Left ventricle myocardium superior (tissue), 1 donor: ENCODE measurements at regions not wholly inside any gene's neighbourhood (a gene's known extent, or its start where the extent isn't known, plus 50 kb on each side); places are given as distances from the start of the nearest gene placed in this dataset.
"Not testable (repeated sequence)": the region's sequence is repeated elsewhere in the genome, so short reads cannot be mapped to it uniquely, and the experiment has no call there.

Experiments
- ATAC-seq: fragments of 200-7000 bp; cut with Tn5 transposase; one replicate; pipeline ENCODE4 v1.9.1; 2020; ENCODE audit warnings: mild to moderate bottlenecking, moderate library complexity
- DNase-seq: peaks from one replicate; pipeline ENCODE4 v3.0.0-alpha.2; 2020
- intact Hi-C: fragments of 100-400 bp; cut with micrococcal nuclease; formaldehyde crosslinking; loops from one replicate; pipeline ENCODE4 v1.11.0; 2022
- donor health status: DM: no; HTN: yes; CAD: no; lungs with severe emphysema.

- ATAC-seq, result no peak
- intact Hi-C loops, result no loop called here
- no peak for DNase-seq
These were observed 248.0 kb upstream of the ADAMTS3 start for GRCh38 chr4:72817012-72817411.

GRCh38 chr4:72814241-72814640, 245.2 kb upstream of the ADAMTS3 start:
- no peak for ATAC-seq
- intact Hi-C loops, result no loop called here
- DNase-seq, result no peak

GRCh38 chr4:72809208-72809607, 240.2 kb upstream of the ADAMTS3 start:
- DNase-seq, result no peak
- ATAC-seq, result no peak
- intact Hi-C loops, result no loop called here

- no peak for ATAC-seq
- no peak for DNase-seq
- intact Hi-C loops, result no loop called here
These were observed 236.3 kb upstream of the ADAMTS3 start for GRCh38 chr4:72805284-72805683.

- DNase-seq (no peak), ATAC-seq (no peak)
- intact Hi-C loops, result no loop called here
These were observed 228.5 kb upstream of the ADAMTS3 start for GRCh38 chr4:72797486-72797885.

- intact Hi-C loops, result no loop called here
These were observed 222.0 kb upstream of the ADAMTS3 start for GRCh38 chr4:72791054-72791453.

GRCh38 chr4:72786401-72786990, 217.5 kb upstream of the ADAMTS3 start:
- DNase-seq (no peak), ATAC-seq (no peak)
- intact Hi-C loops, result no loop called here

More at GRCh38 chr4:72791054-72791453, 222.0 kb upstream of the ADAMTS3 start:
- ATAC-seq, result no peak
- DNase-seq, result no peak

- DNase-seq (no peak), ATAC-seq (no peak)
- intact Hi-C loops, result no loop called here
These were observed 210.2 kb upstream of the ADAMTS3 start for GRCh38 chr4:72779241-72779640.

- intact Hi-C loops, result no loop called here
- DNase-seq, result no peak
These were observed 208.4 kb upstream of the ADAMTS3 start for GRCh38 chr4:72777436-72777835.

GRCh38 chr4:72770708-72771107, 201.7 kb upstream of the ADAMTS3 start:
- no peak for ATAC-seq
- intact Hi-C loops, result no loop called here

More at GRCh38 chr4:72777436-72777835, 208.4 kb upstream of the ADAMTS3 start:
- ATAC-seq, result no peak

GRCh38 chr4:72768364-72768763, 199.3 kb upstream of the ADAMTS3 start:
- intact Hi-C loops, result no loop called here

More at GRCh38 chr4:72770708-72771107, 201.7 kb upstream of the ADAMTS3 start:
- no peak for DNase-seq

GRCh38 chr4:72767618-72768302, 198.7 kb upstream of the ADAMTS3 start:
- ATAC-seq (no peak), DNase-seq (no peak)
- intact Hi-C loops, result no loop called here

More at GRCh38 chr4:72768364-72768763, 199.3 kb upstream of the ADAMTS3 start:
- no peak for ATAC-seq
- no peak for DNase-seq

- intact Hi-C loops, ATAC-seq, DNase-seq: not testable (repeated sequence)
These were observed 196.8 kb upstream of the ADAMTS3 start for GRCh38 chr4:72765788-72766187.

- intact Hi-C loops, result no loop called here
- no peak for DNase-seq
- ATAC-seq, result no peak
These were observed 192.5 kb upstream of the ADAMTS3 start for GRCh38 chr4:72761368-72762038.

GRCh38 chr4:72753414-72753813, 184.4 kb upstream of the ADAMTS3 start:
- ATAC-seq, DNase-seq, intact Hi-C loops: not testable (repeated sequence)

- no peak for ATAC-seq
- no peak for DNase-seq
- intact Hi-C loops, result no loop called here
These were observed 175.2 kb upstream of the ADAMTS3 start for GRCh38 chr4:72744103-72744725.

- DNase-seq (no peak), ATAC-seq (no peak)
- intact Hi-C loops, result no loop called here
These were observed 174.1 kb upstream of the ADAMTS3 start for GRCh38 chr4:72743078-72743477.

- ATAC-seq, result no peak
- intact Hi-C loops, result no loop called here
- no peak for DNase-seq
These were observed 146.3 kb upstream of the ADAMTS3 start for GRCh38 chr4:72715299-72715698.

- intact Hi-C loops, result no loop called here
- DNase-seq (no peak), ATAC-seq (no peak)
These were observed 145.7 kb upstream of the ADAMTS3 start for GRCh38 chr4:72714482-72715279.
